GM21717 (cell line): ENCODE measurements at regions not wholly inside any gene's neighbourhood (a gene's known extent, or its start where the extent isn't known, plus 50 kb on each side); places are given as distances from the start of the nearest gene placed in this dataset.
"Not testable (repeated sequence)": the region's sequence is repeated elsewhere in the genome, so short reads cannot be mapped to it uniquely, and the experiment has no call there.

ENCODE experiments used
- ATAC-seq: cut with Tn5 transposase; IDR thresholded peaks from one replicate; pipeline ENCODE4 v1.9.1; 2021; ENCODE audit warnings: mild to moderate bottlenecking, moderate library complexity; ENCODE audit not compliant: unreplicated experiment

GRCh38 chrX:65331371-65331770 lies 203.2 kb downstream of the LAS1L start:
- ATAC-seq: no peak

- no peak for ATAC-seq
Observed at GRCh38 chrX:65300104-65300809, 234.3 kb downstream of the LAS1L start.

GRCh38 chrX:65282905-65283304 lies 251.7 kb downstream of the LAS1L start:
- not testable (repeated sequence) for ATAC-seq

- no peak for ATAC-seq
Observed at GRCh38 chrX:65273152-65273551, 261.4 kb downstream of the LAS1L start.

- no peak for ATAC-seq
Observed at GRCh38 chrX:65266482-65266881, 268.1 kb downstream of the LAS1L start.

GRCh38 chrX:65253817-65254216 lies 277.6 kb upstream of the ZC4H2 start:
- ATAC-seq: no peak

GRCh38 chrX:65241059-65241721 lies 264.9 kb upstream of the ZC4H2 start:
- ATAC-seq: no peak

GRCh38 chrX:65203545-65203944 lies 227.3 kb upstream of the ZC4H2 start:
- ATAC-seq: no peak

- ATAC-seq: no peak
Observed at GRCh38 chrX:65196758-65197360, 220.6 kb upstream of the ZC4H2 start.

GRCh38 chrX:65195621-65196020 lies 219.4 kb upstream of the ZC4H2 start:
- no peak for ATAC-seq

GRCh38 chrX:65194547-65194946 lies 218.3 kb upstream of the ZC4H2 start:
- no peak for ATAC-seq

GRCh38 chrX:65163325-65163724 lies 187.1 kb upstream of the ZC4H2 start:
- not testable (repeated sequence) for ATAC-seq

- no peak for ATAC-seq
Observed at GRCh38 chrX:65148232-65148631, 172.0 kb upstream of the ZC4H2 start.

- ATAC-seq: no peak
Observed at GRCh38 chrX:65136424-65136823, 160.2 kb upstream of the ZC4H2 start.

- ATAC-seq: no peak
Observed at GRCh38 chrX:65127842-65128241, 151.6 kb upstream of the ZC4H2 start.

GRCh38 chrX:65098851-65099250 lies 122.6 kb upstream of the ZC4H2 start:
- ATAC-seq: no peak

GRCh38 chrX:65093658-65094057 lies 117.4 kb upstream of the ZC4H2 start:
- ATAC-seq: no peak

GRCh38 chrX:65073233-65073632 lies 97.0 kb upstream of the ZC4H2 start:
- ATAC-seq: no peak

- ATAC-seq: no peak
Observed at GRCh38 chrX:65072590-65072989, 96.3 kb upstream of the ZC4H2 start.

- ATAC-seq: not testable (repeated sequence)
Observed at GRCh38 chrX:65058626-65059025, 82.4 kb upstream of the ZC4H2 start.

GRCh38 chrX:65045001-65045400 lies 68.8 kb upstream of the ZC4H2 start:
- no peak for ATAC-seq

- peak; percentile 38 for ATAC-seq
Observed at GRCh38 chrX:65035446-65035770, 59.2 kb upstream of the ZC4H2 start.
